ENCODE measurements at regions not wholly inside any gene's neighbourhood (a gene's known extent, or its start where the extent isn't known, plus 50 kb on each side); places are given as distances from the start of the nearest gene placed in this dataset.

- TF ChIP-seq CTCF (IDR thresholded peaks at IDR 0.05) = no peak
- TF ChIP-seq POLR2A (IDR thresholded peaks at IDR 0.05) = no peak
Measured at GRCh38 chr20:19024296-19025035, 188.0 kb upstream of the SLC24A3 start.

Data from adrenal gland (tissue), 5 donors.